ENCODE measurements at regions not wholly inside any gene's neighbourhood (a gene's known extent, or its start where the extent isn't known, plus 50 kb on each side); places are given as distances from the start of the nearest gene placed in this dataset.

DNA sequence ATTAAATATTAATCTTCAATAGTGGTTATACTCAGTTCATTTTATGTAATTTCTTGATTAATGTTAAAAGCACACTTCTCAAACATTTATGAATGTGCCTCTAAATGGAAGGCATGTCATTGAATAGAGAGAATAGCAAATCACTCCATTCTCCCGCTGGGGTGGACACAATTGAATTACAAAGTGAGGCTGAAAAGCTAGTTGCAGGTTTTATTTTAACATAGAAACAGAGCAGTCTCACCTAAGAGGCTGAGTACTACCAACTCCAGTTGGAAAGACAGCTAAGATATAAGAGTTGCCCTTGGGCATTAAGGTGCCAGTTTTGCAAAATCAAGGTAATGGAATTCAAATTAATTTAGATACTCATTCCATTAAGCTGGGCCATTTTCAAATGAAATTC is 147.2 kb downstream of the PCSK1 start:
- H3K9me3 ChIP-seq (replicated peaks; ENCODE audit: control insufficient read depth, insufficient read depth, low read length): no peaks in the 10 kb centered on the region
- H4K20me1 ChIP-seq (replicated peaks; ENCODE audit: control insufficient read depth, extremely low read depth, insufficient read depth, low read length): no peaks in the 10 kb centered on the region
- ChIA-PET POLR2A (no interaction called here), CTCF (interaction anchor here (1.1 kb wide), 1 partner anchor 10 kb away, joined by 5 read pairs; no protein-coding TSS in a partner anchor)
- no peak overlapping the region for H3K27ac ChIP-seq (ENCODE audit: insufficient read depth, low read depth, low read length)
- H3K4me3 ChIP-seq (replicated peaks in 1 of 3; ENCODE audit: insufficient read depth in 1 of 3, low read depth in 1 of 3, low read length in 3 of 3): no peak overlapping the region
- no peak overlapping the region for H3K4me2 ChIP-seq (ENCODE audit: insufficient read depth, low read length)
- H3K4me1 ChIP-seq (ENCODE audit: control insufficient read depth, extremely low read depth, insufficient read depth, low read length): no peaks in the 10 kb centered on the region
- no peaks in the 10 kb centered on the region for H3K36me3 ChIP-seq (ENCODE audit: control insufficient read depth in 2 of 2, extremely low read depth in 1 of 2, insufficient read depth in 2 of 2, low read length in 2 of 2)
- FAIRE-seq (no peak), DNase-seq (ENCODE audit: low read depth, low spot score) (no peak)
- BruUV-seq (replicated peaks): no TSS peak
- TF ChIP-seq POLR2AphosphoS5 (IDR thresholded peaks at IDR 0.05; ENCODE audit: insufficient read depth, low read depth, low read length): no peak
- no peak for TF ChIP-seq GATA2 (IDR thresholded peaks at IDR 0.05; ENCODE audit: insufficient read depth, insufficient read length, low read depth, low read length)
- TF ChIP-seq, protein P1, sequence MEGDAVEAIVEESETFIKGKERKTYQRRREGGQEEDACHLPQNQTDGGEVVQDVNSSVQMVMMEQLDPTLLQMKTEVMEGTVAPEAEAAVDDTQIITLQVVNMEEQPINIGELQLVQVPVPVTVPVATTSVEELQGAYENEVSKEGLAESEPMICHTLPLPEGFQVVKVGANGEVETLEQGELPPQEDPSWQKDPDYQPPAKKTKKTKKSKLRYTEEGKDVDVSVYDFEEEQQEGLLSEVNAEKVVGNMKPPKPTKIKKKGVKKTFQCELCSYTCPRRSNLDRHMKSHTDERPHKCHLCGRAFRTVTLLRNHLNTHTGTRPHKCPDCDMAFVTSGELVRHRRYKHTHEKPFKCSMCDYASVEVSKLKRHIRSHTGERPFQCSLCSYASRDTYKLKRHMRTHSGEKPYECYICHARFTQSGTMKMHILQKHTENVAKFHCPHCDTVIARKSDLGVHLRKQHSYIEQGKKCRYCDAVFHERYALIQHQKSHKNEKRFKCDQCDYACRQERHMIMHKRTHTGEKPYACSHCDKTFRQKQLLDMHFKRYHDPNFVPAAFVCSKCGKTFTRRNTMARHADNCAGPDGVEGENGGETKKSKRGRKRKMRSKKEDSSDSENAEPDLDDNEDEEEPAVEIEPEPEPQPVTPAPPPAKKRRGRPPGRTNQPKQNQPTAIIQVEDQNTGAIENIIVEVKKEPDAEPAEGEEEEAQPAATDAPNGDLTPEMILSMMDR (IDR thresholded peaks at IDR 0.05; ENCODE audit: extremely low read depth in 1 of 2, insufficient read depth in 1 of 2, low read depth in 1 of 2, low read length in 2 of 2): no peak
- no peak for TF ChIP-seq MAX (IDR thresholded peaks at IDR 0.05; ENCODE audit: insufficient read depth, insufficient read length)
- TF ChIP-seq MYC (IDR thresholded peaks at IDR 0.05; ENCODE audit: low read depth, low read length): no peak
- no peak for TF ChIP-seq POLR2A (IDR thresholded peaks at IDR 0.05; ENCODE audit: low read depth, low read length)
- no peak for TF ChIP-seq EZH2 (IDR thresholded peaks at IDR 0.05; ENCODE audit: borderline replicate concordance, low read depth, low read length, severe bottlenecking)
- TF ChIP-seq FOS (IDR thresholded peaks at IDR 0.05; ENCODE audit: borderline replicate concordance, insufficient read depth, low read length): no peak
- no peak for TF ChIP-seq JUN (IDR thresholded peaks at IDR 0.05; ENCODE audit: borderline replicate concordance, insufficient read depth, insufficient read length, low read depth)
- H3K9me1 ChIP-seq (replicated peaks; ENCODE audit: control insufficient read depth, extremely low read depth, insufficient read depth, low read length): no peaks in the 10 kb centered on the region
- H3K27me3 ChIP-seq (ENCODE audit: control insufficient read depth in 2 of 2, insufficient read depth in 2 of 2, low read length in 2 of 2): no peaks in the 10 kb centered on the region
- dilution Hi-C loops (cut with MboI; ENCODE audit: extremely low pct_ligation_motif_present, low sequenced_read_pairs): no loop called here
- H3K79me2 ChIP-seq (ENCODE audit: control insufficient read depth, insufficient read depth, low read length): no peaks in the 10 kb centered on the region
- intact Hi-C loops (cut with micrococcal nuclease): no loop called here
- no peak overlapping the region for H2AFZ ChIP-seq (ENCODE audit: low read depth, low read length)
- no peak overlapping the region for H3K9ac ChIP-seq (replicated peaks; ENCODE audit: extremely low read depth, insufficient read depth, low read length)
